ENCODE measurements at regions not wholly inside any gene's neighbourhood (a gene's known extent, or its start where the extent isn't known, plus 50 kb on each side); places are given as distances from the start of the nearest gene placed in this dataset.
"Not testable (repeated sequence)": the region's sequence is repeated elsewhere in the genome, so short reads cannot be mapped to it uniquely, and the experiment has no call there.

DNA sequence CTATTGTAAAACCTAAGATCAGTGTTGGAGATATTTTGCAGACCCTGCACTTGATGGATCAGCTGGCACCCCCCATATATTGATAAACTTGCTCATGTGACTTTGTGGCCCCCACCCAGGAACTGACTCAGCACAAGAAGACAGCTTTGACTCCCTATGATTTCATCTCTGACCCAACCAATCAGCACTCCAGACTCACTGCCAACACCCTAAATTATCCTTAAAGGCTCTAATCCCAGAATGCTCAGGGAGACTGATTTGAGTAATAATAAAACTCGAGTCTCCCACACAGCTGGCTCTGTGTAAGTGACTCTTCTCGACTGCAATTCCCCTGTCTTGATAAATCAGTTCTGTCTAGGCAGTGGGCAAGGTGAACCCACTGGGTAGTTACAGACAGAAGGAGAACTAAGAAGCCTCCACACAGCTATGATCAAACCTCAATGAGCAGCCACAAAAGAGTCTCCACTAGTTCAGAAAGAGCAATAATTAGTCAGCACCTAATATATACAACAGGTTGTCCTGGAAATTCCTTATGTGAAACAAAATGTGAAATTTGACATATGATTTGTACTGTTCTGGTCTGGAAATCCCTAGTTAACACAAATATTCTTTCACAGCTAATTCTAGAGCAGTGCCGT, 52.2 kb downstream of the ACTL7B start:
- DNase-seq: no peak

DNA sequence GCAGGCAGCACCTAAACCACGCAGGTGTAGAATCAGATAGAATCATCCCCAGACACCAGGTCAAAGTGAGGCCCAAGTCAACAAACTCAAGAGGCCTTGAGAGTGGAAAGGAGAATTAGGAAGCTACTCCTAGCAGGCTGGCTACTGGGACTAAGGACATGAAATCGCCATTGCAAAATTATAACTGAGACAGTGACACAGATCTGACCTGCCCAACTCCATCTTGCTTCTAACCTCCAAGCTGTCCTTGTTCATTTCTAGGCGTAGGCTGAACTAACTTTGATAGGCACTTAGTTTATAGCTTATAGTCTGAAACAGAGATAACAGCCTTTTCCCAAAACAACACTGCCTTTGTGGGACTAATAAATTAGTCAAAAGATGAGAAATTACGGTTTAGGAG, 52.8 kb downstream of the ACTL7B start:
- DNase-seq: no peak

DNA sequence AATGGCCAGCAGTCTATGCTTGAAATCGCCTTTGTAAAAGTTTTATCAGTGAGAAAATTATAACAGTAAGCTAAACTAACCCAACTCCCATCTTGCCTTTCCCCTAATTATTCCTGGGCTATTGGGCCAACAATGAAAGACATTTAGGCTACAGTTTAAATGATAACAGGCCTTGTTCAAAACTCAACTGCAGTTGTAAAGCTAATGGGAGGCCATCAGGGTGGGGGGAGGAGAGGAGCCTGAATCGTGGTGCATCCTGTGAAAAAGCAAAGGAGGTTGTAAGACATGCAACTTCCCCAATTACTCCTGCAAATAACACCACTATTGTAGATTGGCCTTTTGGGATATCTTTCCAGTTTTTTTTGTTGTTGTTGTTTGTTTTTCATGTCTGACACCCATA, 53.8 kb downstream of the ACTL7B start:
- no peak for DNase-seq

DNA sequence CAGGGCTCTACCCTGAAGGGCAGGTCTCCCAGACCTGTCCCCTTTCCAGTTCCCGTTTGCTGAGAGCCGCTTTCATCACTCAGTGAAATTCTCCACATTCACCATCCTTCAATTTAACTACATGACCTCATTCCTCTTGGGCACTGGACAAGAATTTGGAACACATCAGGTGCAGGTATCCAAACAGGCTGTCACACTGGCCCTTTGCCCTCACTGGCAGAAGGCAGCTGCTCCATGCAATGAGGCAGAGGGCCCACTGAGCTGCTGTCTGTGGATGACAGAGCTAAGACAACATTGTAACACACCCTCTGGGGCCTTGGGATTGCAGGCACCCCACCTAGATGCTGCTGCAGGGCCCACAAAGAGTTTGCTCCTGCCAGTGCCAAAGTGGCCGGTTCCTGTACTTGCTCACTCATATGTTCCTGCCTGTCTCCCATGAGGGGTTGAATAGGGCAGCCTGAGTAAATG, 55.1 kb downstream of the ACTL7B start:
- DNase-seq: no peak

DNA sequence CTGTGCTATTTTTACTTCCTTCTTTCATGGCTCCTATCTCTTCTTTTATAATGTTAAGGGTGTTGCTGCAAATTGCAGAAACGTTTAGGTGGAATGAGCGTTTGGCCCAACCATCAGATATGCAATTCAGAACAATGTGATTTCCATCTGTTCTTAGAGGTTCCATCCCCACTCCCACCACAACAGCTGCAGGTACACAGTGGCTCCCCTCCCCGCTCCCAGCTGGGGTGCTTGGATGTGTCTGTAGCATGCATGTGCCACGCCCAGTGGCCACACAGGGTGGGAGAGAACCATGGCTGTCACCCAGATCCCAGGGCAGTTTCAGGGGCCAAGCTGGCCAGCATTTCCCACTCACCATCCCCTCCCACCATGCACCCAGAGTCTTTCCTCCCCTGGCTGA, 62.2 kb downstream of the ACTL7B start:
- no peak for DNase-seq

DNA sequence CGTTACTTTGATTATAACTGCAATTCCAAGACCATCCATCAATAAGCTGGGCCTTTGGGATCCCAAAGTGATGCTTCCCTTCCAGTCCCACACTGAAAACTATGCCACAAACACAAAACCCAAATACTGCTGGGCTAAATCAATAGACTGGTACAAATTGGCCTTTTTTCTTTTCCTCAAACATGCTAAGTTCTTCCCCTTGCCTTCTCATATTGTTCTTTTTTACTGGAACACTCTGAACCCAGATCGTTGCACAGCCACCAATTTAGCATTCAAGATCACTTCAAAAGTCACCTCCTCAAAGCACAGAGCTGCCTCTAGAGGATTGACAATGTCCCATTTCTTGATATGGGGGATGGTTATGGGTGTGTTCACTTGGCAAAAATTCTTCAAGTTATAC, 66.0 kb downstream of the ACTL7B start:
- DNase-seq: no peak

DNA sequence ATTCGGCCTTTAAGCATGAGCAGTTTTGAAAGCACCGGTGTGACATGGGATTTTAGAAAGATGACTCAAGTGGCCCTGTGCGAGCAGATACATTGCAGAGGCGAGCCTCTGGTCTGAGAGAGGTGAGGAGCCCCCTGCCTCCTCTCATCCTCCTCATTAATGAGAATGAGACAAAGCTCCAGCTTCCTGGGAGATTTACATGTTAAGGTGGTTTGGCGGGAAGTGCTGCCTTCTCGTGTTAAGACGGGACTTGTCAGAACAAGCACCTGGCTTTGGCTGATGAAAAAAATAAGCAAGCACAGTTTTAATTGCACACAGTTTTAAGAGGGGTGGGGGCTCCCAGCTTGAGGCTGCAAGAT, 68.1 kb downstream of the ACTL7B start:
- DNase-seq: no peak

DNA sequence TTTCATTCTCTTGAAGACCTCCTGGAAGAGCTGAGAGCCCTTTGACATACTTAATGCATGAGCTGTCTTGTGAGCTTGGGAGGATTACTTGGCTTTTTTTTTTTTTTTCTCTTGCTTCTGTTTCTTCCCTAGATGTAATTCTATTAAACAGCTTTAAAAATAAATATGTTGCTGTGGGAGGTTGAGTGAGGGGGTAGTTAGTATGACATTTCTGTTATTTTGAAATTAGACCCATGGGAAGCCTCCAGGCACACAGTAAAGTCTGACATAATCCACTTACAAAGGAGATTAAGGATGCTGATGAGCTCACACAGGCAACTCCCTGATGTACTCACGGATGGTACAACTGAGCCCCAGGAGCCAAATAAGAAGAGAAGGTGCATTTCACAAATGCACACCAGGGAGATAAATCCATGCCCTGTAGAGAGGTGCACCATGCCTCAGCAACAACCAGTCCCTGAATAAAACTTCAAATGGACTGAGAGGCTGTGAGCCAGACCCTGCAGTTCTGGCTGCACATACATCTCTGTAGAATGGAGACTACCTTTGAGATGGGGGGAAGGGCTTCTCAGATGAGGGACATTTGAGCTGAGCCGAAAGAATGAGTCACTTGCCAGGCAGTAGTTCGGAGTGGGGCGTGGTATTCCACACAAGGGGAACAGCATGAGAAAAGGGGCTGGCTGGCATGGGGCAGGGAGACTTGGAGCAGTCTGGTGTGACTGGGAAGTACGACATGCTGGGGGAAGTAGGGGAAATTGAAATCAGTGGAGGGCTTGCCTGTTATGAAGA, 68.7 kb downstream of the ACTL7B start:
- DNase-seq: no peak

DNA sequence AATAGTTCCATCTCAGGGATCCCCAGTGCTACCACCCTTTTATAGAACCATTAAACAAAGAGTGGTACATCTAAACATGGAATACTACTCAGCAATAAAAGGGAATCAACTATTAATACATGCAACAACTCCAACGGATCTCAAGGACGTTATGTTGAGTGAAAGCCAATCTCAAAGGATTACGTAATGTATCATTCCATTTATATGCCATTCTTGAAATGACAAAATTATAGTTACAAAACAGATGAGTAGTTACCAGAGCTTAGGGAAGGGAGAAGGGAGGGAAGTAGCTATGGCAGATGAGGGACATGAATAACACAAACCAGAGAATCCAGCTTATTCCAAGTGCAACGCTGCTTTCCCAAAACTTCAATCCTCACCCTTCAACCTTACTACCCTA, 69.5 kb downstream of the ACTL7B start:
- no peak for DNase-seq

DNA sequence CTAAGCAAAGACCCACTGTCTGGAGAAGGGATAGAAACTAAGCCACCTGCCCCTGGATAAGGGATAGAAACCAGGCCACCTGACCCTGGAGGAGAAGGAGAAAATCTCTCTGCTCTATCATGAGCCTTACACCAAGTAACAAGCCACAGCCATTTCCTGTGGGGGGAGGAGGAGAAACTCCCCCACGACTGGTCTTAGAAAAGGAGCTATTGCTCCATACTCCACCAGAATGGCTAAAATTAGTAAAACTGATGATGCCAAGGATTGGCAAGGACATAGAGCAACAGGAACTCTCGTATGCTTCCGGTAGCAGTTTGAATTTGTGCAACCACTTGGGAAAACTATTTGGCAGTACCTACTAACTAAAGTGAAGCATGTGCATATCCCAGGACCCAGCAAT, 70.8 kb downstream of the ACTL7B start:
- DNase-seq: no peak

DNA sequence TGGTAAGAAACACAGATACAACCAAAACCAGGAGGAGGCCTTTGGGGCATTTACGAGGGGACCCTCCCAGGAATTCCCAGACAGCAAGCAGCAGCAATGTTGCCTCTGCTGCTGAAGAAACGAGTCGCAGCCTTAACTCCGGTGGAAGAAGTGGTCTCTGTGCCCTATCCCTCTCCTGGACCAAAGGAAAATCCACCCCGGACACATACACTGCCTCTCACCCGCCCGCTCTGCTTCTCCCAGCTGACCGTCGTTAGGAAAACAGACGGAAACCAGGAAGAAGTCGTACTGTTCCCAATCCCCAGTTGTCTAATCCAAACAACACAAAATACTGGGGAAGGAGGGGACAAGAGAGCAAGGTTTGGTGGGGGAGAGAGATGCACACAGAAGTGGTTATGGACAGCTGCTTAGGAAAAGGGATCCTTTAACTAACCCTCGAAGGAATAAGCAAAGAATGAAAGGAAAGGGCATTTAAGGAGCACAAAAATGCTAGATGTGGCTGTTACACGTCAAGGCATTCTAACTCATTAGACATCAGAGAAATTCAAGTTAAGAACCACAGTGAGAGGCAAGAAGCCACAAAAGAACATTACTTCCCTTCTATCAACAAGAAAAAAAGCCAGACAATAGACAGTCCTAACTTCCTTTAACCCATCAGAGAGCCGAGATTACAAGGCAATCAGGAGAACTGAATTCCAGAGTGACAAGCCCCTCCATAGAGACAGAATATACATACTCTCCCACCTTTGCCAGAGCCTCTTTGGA, 71.9 kb downstream of the ACTL7B start:
- DNase-seq: no peak

DNA sequence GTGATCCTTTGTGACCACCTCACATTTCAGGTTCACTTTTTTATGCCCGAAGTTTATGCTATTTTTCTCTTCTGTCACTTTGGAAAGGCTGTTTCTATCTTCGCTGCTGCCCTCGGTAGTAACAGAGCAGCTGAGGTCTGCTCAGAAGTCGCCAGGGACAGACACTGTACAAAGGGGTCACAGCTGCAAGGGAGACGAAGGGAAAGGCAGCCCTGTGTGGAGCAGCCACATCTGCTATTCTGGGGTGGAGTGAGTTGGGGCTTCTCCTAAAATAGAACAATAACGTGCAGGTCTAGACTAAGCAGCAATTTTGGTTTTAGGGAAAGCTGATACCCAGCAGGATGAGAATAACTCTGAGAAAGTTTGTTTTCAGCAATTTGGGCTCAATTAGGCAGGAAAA, 72.5 kb downstream of the ACTL7B start:
- no peak for DNase-seq

DNA sequence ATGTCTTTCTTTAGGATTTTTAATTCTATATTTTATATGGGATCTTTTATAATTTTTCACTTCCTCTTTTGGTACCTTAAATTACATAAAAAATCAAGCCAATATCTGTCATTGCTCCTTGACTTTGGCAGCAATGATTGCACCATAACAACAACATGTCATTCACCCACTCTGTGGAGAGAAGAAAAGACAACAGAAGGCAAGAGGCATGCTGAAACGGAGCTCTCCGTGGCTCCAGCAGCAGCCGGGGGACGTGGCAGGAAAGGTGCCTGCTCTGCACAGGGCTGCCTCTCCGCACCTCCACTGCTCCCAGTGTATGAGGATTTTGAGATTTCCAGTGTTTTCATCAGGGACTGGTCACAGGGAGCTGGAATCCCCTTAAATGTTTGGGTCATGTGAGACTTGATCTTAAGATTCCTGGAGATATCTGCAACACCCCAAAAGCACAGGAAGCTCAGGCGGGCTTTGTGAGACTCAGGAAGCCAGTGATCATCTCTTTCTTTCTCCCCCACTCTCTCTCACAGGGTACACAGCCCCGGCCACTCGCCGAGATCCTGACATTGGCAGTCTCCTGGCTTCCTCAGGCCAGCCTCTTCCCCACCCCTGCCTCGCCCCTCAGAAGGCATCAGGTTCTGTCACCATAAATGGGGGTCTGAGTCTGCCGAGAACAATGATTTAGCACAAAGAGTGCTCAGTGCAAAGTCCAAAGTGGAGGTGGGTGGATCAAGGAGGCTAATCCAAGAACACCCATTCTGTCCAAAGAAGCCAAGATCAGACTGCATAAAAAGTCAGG, 74.6 kb downstream of the ACTL7B start:
- DNase-seq: no peak

DNA sequence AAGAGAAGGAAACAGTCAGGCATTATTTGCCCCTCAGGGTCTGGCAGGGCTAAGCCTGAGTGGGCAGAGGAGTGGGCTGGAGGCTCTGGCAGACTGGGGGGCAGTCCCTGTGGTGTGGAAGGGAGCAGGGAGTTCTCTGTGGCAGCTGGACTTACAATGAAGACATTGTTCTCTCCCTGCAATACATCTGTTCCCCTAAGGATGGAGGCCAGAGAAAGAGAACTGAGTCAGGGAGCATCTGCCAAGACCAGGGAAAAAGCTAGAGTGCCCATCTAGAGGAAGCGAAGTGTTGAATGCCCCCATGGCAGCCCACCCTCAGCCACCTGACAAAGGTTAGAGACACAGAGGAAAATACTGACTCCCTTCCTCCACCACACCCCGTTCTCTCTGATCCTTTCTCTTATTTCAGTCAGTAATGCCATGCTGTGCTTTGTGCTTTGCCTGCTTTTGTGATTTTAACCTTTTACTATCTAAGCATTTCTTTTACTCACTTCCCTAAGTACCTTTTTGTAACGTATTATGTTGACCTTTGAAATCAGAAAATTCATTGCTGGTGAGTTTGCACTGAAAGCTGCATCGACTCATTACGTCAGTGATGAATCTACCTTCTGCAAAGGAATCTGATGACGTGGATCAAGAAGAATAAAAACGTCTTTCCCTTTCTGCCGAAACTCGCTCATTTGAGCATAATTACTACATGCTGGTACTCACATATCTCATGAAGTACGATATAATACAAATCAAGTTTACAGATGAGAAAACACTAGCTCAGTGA, 76.0 kb downstream of the ACTL7B start:
- DNase-seq: no peak

DNA sequence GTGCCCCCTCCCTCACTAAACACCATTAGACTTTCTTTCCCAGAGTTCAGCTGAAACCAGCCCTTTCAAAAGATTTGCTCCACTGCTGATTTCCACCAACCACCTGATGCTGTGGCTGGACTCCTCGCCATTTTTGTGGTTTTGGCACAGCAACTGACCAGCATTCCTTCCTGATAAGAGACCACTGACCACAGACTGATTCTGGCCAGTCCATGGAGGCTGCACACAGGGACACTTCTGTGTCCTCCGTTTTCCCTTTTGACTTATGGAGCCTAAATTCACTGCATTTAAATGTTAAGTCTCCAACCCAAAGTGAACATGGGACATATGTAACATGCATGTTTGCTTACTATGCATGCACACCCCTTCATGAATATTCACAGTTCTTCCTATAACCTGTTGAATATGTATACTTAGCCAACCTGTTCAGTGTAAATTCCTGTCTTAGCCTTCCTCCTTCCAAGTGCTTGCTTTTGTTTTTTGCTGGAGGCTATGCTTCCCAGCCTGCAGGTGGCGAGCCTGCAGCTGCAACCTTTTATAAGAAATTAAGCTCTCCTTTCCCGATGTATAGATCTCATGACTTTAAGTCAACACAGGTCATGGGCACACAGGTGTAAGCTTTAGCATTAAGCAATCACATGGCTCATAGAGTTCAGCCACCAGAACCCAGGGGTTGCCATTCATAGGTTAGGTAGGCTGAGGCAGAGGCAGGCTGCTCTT, 78.7 kb downstream of the ACTL7B start:
- peak; percentile 20 for DNase-seq

DNA sequence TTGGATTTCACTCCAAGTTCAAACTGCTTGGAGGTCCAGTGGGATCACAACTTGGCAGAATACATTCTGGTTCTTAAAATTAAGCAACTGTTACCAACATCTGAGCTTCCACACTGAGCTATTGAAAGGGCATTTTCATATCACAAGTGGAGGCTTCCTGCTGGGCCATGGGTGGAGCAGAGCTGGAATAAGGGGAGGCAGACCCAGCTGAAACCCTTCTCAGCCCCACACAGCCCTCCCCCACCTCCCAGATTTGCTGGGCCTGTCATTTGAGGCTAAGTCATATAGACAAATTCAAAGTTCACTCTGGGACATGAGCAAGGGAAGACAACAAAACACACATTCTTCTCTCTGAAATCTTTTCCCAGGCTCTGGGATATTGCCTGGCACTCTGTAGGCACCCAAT, 79.9 kb downstream of the ACTL7B start:
- DNase-seq: peak; percentile 16

DNA sequence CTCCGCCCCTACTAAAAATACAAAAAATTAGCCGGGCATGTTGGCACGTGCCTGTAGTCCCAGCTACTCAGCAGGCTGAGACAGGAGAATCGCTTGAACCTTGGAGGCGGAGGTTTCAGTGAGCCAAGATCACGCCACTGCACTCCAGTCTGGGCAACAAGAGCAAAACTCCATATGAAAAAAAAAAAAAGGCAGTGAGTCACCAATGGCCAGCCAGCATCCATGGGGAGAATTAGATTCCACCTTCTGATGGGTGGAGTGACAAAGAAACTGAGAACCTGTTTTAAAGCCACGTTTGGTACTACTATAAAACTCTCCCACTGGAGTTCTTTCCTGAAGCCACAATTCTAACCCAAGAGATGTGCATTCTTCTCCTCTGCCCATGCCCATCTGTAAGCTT, 81.7 kb downstream of the ACTL7B start:
- not testable (repeated sequence) for DNase-seq

DNA sequence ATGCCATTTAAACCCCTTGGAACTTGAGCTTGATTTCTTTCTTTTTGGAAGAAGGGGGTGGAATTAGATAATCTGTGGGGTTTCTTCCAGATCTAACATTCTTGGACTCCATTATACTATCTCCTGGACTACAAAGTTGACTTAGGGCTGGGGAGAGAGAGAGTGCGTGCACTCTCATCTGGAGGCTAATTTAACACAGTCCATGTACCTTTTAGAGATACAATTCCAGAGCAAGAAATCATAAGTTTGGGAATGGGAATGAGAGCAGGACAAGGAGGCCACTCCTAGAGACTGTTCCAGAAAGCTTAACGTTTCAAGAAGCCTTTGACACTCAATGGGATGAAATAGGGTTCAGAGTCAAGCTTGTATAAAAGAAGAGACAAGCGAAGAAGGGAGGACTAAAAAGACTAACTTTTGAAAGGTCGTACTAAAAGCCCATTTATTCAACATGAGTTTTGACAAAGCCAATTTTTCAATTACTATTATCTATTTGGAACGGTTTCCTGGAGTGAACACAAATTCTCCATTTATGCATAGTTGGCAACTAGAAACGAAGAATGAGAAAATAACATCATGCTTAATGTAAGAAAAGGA, 83.4 kb downstream of the ACTL7B start:
- no peak for DNase-seq

DNA sequence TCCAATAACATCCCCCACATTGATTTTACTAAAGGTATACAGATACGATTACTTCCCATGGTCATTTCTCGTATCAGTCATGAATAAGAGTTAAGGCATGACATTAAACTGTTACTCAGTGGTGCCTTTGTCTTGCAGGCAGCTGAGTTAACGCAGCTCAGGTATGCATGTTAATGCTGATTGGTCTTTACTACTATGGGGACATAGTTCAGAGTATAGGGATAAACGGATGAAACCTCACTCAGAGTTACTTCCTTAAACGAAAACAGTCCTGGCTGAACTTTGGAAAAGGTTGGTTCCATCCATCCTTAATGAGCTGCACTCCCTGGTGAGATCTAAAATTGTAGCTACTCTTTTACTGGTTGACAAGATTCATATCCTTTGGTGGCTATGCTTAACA, 87.0 kb downstream of the ACTL7B start:
- no peak for DNase-seq

DNA sequence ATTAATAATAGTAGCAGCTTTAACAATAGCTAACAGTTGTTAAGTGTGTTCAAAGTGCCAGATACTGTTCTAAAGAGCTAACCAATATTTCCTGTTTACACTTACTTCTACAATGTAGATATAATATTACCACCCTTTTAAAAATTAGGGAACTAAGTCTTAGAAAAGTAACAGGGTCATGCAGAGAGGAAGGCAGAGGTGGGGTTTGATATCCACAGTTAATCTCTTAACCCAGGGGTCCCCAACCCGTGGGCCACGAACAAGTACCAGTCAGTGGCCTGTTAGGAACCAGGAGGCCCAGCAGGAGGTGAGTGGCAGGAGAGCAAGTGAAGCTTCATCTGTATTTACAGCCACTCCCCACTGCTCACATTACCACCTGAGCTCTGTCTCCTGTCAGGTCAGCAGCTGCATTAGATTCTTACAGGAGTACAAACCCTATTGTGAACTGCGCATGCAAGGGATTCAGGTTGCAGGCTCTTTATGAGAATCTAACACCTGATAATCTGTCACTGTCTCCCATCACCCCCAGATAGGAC, 89.1 kb downstream of the ACTL7B start:
- DNase-seq: peak; percentile 88

DNA sequence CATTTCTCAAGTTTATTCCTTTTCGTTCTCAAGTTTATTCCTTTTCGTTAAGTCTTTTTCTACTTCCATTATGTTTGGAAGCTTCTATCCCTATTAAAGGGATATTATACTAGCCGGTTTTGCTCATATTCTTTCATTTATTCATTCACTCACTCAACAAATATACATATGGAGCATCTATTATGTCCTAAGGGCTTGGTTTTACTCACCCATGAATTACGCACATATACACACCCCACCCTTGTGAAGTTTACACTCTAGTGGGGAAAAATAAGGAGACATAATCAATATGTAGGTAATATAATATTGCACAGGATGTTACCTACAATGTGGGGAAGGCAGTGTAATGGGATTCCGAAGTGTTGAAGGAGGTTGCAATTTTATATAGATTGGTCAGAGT, 90.5 kb downstream of the ACTL7B start:
- no peak for DNase-seq
